H9 (cell line): ENCODE measurements at regions not wholly inside any gene's neighbourhood (a gene's known extent, or its start where the extent isn't known, plus 50 kb on each side); places are given as distances from the start of the nearest gene placed in this dataset.

Experiments used
- DNase-seq: peaks from one replicate; pipeline ENCODE4 v3.0.0-alpha.2; 2017
- H2AFZ ChIP-seq: one replicate; pipeline ENCODE4 v1.6.1; 2013; ENCODE audit warnings: mild to moderate bottlenecking, low read length, control low read depth, moderate library complexity
- H2AK5ac ChIP-seq: 2 replicates; pipeline ENCODE4 v1.6.1; 2013; ENCODE audit warnings: low read length, control low read depth, mixed read lengths; ENCODE audit not compliant: insufficient read length
- H2BK120ac ChIP-seq: one replicate; pipeline ENCODE4 v1.6.1; 2013; ENCODE audit warnings: low read depth, mild to moderate bottlenecking, low read length, control low read depth, inconsistent platforms; ENCODE audit not compliant: poor library complexity, severe bottlenecking
- H2BK12ac ChIP-seq: 2 replicates; pipeline ENCODE4 v1.6.1; 2013; ENCODE audit warnings: low read length, control low read depth, mixed read lengths, low read depth; ENCODE audit not compliant: insufficient read length
- H2BK15ac ChIP-seq: 2 replicates; pipeline ENCODE4 v1.6.1; 2013; ENCODE audit warnings: low read depth, low read length, control low read depth
- H2BK20ac ChIP-seq: one replicate; pipeline ENCODE4 v1.6.1; 2013; ENCODE audit warnings: low read depth, mild to moderate bottlenecking, low read length, control low read depth, inconsistent platforms; ENCODE audit not compliant: poor library complexity, severe bottlenecking
- H2BK5ac ChIP-seq: 2 replicates; pipeline ENCODE4 v1.6.1; 2013; ENCODE audit warnings: low read length, control low read depth, mixed read lengths; ENCODE audit not compliant: insufficient read length
- H3K14ac ChIP-seq: 2 replicates; pipeline ENCODE4 v1.6.1; 2013; ENCODE audit warnings: low read length, control low read depth; ENCODE audit not compliant: insufficient read depth
- H3K18ac ChIP-seq: 2 replicates; pipeline ENCODE4 v1.6.1; 2013; ENCODE audit warnings: low read depth, mild to moderate bottlenecking, mixed read lengths, low read length, control low read depth; ENCODE audit not compliant: insufficient read length
- H3K23ac ChIP-seq: 2 replicates; pipeline ENCODE4 v1.6.1; 2013; ENCODE audit warnings: low read length, control low read depth, mixed read lengths, low read depth; ENCODE audit not compliant: insufficient read length
- H3K23me2 ChIP-seq: 2 replicates; pipeline ENCODE4 v1.6.1; 2013; ENCODE audit warnings: low read depth, mild to moderate bottlenecking, mixed read lengths, low read length, control low read depth; ENCODE audit not compliant: insufficient read length, poor library complexity, severe bottlenecking
- H3K27ac ChIP-seq: 2 replicates; pipeline ENCODE4 v1.5.1; 2013; ENCODE audit warnings: low read length, control low read depth, mixed read lengths, low read depth; ENCODE audit not compliant: insufficient read length
- H3K27me3 ChIP-seq: 2 replicates; pipeline ENCODE4 v1.6.1; 2013; ENCODE audit warnings: low read length, control low read depth, inconsistent platforms; ENCODE audit not compliant: insufficient read depth
- H3K4ac ChIP-seq: 2 replicates; pipeline ENCODE4 v1.6.1; 2013; ENCODE audit warnings: low read depth, mild to moderate bottlenecking, control low read depth, inconsistent platforms, low read length, moderate library complexity
- H3K4me1 ChIP-seq: 2 replicates; pipeline ENCODE4 v1.6.1; 2013; ENCODE audit warnings: low read length, control low read depth, inconsistent platforms; ENCODE audit not compliant: insufficient read depth
- H3K4me2 ChIP-seq: 2 replicates; pipeline ENCODE4 v1.6.1; 2013; ENCODE audit warnings: low read length, control low read depth, mixed read lengths; ENCODE audit not compliant: insufficient read length, insufficient read depth
- H3K56ac ChIP-seq: 2 replicates; pipeline ENCODE4 v1.6.1; 2013; ENCODE audit warnings: low read depth, mild to moderate bottlenecking, mixed read lengths, low read length, control low read depth; ENCODE audit not compliant: insufficient read length
- H3K79me1 ChIP-seq: 2 replicates; pipeline ENCODE4 v1.6.1; 2013; ENCODE audit warnings: low read depth, mild to moderate bottlenecking, moderate library complexity, low read length, control low read depth, inconsistent platforms; ENCODE audit not compliant: insufficient read depth, poor library complexity, severe bottlenecking
- H3K79me2 ChIP-seq: 2 replicates; pipeline ENCODE4 v1.6.1; 2013; ENCODE audit warnings: low read length, control low read depth, inconsistent platforms; ENCODE audit not compliant: insufficient read depth
- H3K9ac ChIP-seq: 2 replicates; pipeline ENCODE4 v1.6.1; 2013; ENCODE audit warnings: low read length, control low read depth, mixed read lengths; ENCODE audit not compliant: insufficient read length; ENCODE audit errors: extremely low read depth
- H3K9me3 ChIP-seq: one replicate; pipeline ENCODE4 v1.6.1; 2013; ENCODE audit warnings: low read depth, low read length, inconsistent platforms; ENCODE audit not compliant: control insufficient read depth
- H3T11ph ChIP-seq: one replicate; pipeline ENCODE4 v1.6.1; 2013; ENCODE audit warnings: mild to moderate bottlenecking, low read length, control low read depth, inconsistent platforms
- H4K20me1 ChIP-seq: one replicate; pipeline ENCODE4 v1.6.1; 2013; ENCODE audit not compliant: control insufficient read depth, insufficient read length, insufficient read depth
- H4K5ac ChIP-seq: 2 replicates; pipeline ENCODE4 v1.6.1; 2013; ENCODE audit warnings: low read depth, mild to moderate bottlenecking, mixed read lengths, low read length, control low read depth; ENCODE audit not compliant: insufficient read length
- H4K8ac ChIP-seq: replicated peaks from 2 replicates; pipeline ENCODE4 v1.6.1; 2013; ENCODE audit warnings: low read length, control low read depth, mixed read lengths, low read depth; ENCODE audit not compliant: insufficient read length
- H4K91ac ChIP-seq: 2 replicates; pipeline ENCODE4 v1.6.1; 2013; ENCODE audit warnings: low read depth, mild to moderate bottlenecking, moderate library complexity, mixed read lengths, low read length, control low read depth; ENCODE audit not compliant: insufficient read length
- H3K27ac Mint-ChIP-seq, 3 experiments: 2 replicates in 2 of 3; 3 replicates in 1 of 3; pipeline ENCODE4 v1.8.0; 2020 to 2021; ENCODE audit warnings: mixed read lengths in 3 of 3, mild to moderate bottlenecking in 1 of 3, moderate library complexity in 1 of 3
- H3K27me3 Mint-ChIP-seq: 2 replicates; pipeline ENCODE4 v1.8.0; 2021; ENCODE audit warnings: low read depth, mild to moderate bottlenecking, moderate library complexity, mixed read lengths
- H3K36me3 Mint-ChIP-seq, 3 experiments: 2 replicates in 2 of 3; 3 replicates in 1 of 3; pipeline ENCODE4 v1.8.0; 2020 to 2021; ENCODE audit warnings: low read depth in 3 of 3, mixed read lengths in 3 of 3; ENCODE audit not compliant: insufficient read depth in 1 of 3
- H3K4me1 Mint-ChIP-seq, 2 experiments: 2 replicates each; pipeline ENCODE4 v1.8.0; 2020; ENCODE audit warnings: mixed read lengths in 2 of 2
- H3K4me3 Mint-ChIP-seq, 2 experiments: 2 replicates in 1 of 2; 3 replicates in 1 of 2; pipeline ENCODE4 v1.8.0; 2020 to 2021; ENCODE audit warnings: mild to moderate bottlenecking in 2 of 2, mixed read lengths in 2 of 2, moderate library complexity in 1 of 2
- H3K9me3 Mint-ChIP-seq, 2 experiments: 2 replicates in 1 of 2; 3 replicates in 1 of 2; pipeline ENCODE4 v1.8.0; 2020; ENCODE audit warnings: mild to moderate bottlenecking in 2 of 2, mixed read lengths in 2 of 2, moderate library complexity in 1 of 2
- WGBS: extraction: QIAGEN DNeasy Blood & Tissue Kit; methylation state at CpG from one replicate; pipeline ENCODE4 v1.1.7; 2013; ENCODE audit warnings: missing lambda C conversion rate, low lambda C conversion rate, mixed read lengths; ENCODE audit not compliant: insufficient read length; ENCODE audit errors: extremely low coverage; 5-methylcytosine and 5-hydroxymethylcytosine counted together
- TF ChIP-seq, protein P1 (sequence below): fragments of 200-600 bp; sonication (generic); conservative IDR thresholded peaks from 3 replicates; pipeline ENCODE4 v1.8.0; 2021; ENCODE audit warnings: antibody characterized with exemption, mild to moderate bottlenecking

DNA sequence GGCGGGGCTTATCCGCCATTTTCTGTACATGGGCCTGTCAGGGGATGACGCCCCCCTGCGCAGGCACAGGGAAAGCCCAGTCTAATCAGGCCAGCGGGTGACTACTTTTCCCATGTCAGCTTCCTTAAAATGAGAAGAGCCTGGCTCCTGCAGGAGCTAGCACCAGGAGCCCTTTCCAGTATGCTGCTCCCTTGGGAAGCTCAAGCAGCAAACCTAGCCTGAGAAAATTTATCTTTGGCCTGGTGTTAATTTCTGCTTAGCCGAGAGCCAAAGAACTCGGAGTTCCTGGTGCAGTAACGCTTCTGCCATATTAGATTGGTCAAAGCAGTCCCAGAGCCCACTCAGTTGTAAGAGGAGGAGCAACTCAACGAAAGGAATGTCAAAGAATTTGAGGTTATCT lies 239.0 kb upstream of the PHYHIPL start:
- Histone ChIP-seq H2BK5ac (no peak overlapping the region), H2BK12ac (no peak overlapping the region), H4K20me1 (no peaks in the 10 kb centered on the region), H3K79me1 (no peaks in the 10 kb centered on the region), H3K23me2 (no peaks in the 10 kb centered on the region), H3K27me3 (no peaks in the 10 kb centered on the region), H3K79me2 (no peaks in the 10 kb centered on the region), H2AFZ (no peak overlapping the region), H3K56ac (no peak overlapping the region), H3K23ac (no peak overlapping the region), H3K4me1 (no peaks in the 10 kb centered on the region), H3K27ac (no peak overlapping the region), H4K5ac (no peak overlapping the region), H2BK20ac (no peak overlapping the region), H2BK15ac (no peak overlapping the region), H3K14ac (no peak overlapping the region), H2AK5ac (no peak overlapping the region), H3K18ac (no peak overlapping the region), H3K9me3 (no peaks in the 10 kb centered on the region), H4K91ac (no peak overlapping the region), H2BK120ac (no peak overlapping the region), H4K8ac (no peak overlapping the region), H3K4me2 (no peak overlapping the region), H3K9ac (no peak overlapping the region), H3T11ph (no peak overlapping the region), H3K4ac (no peak overlapping the region)
- Mint-ChIP-seq H3K27me3 (no peaks in the 10 kb centered on the region; the same call in 1 of the 2 replicates), H3K9me3 (no peaks in the 10 kb centered on the region), H3K4me1 (no peaks in the 10 kb centered on the region), H3K4me3 (no peak overlapping the region), H3K27ac (no peak overlapping the region), H3K36me3 (no peaks in the 10 kb centered on the region)
- no CpG with 5 or more reads among the region's 9 CpGs for WGBS
- TF ChIP-seq, protein P1, sequence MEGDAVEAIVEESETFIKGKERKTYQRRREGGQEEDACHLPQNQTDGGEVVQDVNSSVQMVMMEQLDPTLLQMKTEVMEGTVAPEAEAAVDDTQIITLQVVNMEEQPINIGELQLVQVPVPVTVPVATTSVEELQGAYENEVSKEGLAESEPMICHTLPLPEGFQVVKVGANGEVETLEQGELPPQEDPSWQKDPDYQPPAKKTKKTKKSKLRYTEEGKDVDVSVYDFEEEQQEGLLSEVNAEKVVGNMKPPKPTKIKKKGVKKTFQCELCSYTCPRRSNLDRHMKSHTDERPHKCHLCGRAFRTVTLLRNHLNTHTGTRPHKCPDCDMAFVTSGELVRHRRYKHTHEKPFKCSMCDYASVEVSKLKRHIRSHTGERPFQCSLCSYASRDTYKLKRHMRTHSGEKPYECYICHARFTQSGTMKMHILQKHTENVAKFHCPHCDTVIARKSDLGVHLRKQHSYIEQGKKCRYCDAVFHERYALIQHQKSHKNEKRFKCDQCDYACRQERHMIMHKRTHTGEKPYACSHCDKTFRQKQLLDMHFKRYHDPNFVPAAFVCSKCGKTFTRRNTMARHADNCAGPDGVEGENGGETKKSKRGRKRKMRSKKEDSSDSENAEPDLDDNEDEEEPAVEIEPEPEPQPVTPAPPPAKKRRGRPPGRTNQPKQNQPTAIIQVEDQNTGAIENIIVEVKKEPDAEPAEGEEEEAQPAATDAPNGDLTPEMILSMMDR = no peak
- no peak for DNase-seq
